K562 (cell line): ENCODE measurements at regions not wholly inside any gene's neighbourhood (a gene's known extent, or its start where the extent isn't known, plus 50 kb on each side); places are given as distances from the start of the nearest gene placed in this dataset.

Experiments
- ATAC-seq: fragments of 200-7000 bp; cut with Tn5 transposase; 3 replicates; pipeline ENCODE4 v1.9.1; 2020; ENCODE audit warnings: moderate library complexity
- BruUV-seq: library from RNA; stranded (reverse); fragments of 400-500 nt; replicated peaks from 2 replicates; lab custom pipeline; 2021; lab: Mats Ljungman, UMichigan
- CTCF ChIA-PET: fragments of 300-600 bp; formaldehyde crosslinking; extraction: SDS; loops from one replicate; lab custom pipeline; 2021; ENCODE audit warnings: low intra/inter-chr PET ratio; lab: Yijun Ruan, JAX
- POLR2A ChIA-PET: fragments of 300-600, 350-650 bp; sonication (Branson Sonifier 250); formaldehyde crosslinking; extraction: SDS; loops from one replicate; lab custom pipeline; 2021; ENCODE audit warnings: antibody characterized with exemption, inconsistent platforms; lab: Yijun Ruan, JAX
- DNase-seq, 4 experiments: peaks; one replicate each; pipeline versions ENCODE4 v3.0.0 to v3.0.0-alpha.2; 2011 to 2018; ENCODE audit warnings: low spot score in 3 of 4, mixed read lengths in 3 of 4; ENCODE audit errors: extremely low read depth in 1 of 4
- FAIRE-seq: peaks from 2 replicates; lab custom pipeline; 2011; peaks lifted over from hg19 to GRCh38; lab: Jason Lieb, UNC
- H2AFZ ChIP-seq: 2 replicates; pipeline ENCODE4 v1.6.0; 2011; ENCODE audit warnings: low read depth, low read length, control low read depth, inconsistent platforms
- H3K27ac ChIP-seq: fragments of 200-600 bp; 3 replicates; pipeline ENCODE4 v1.8.0; 2011; ENCODE audit warnings: low read depth, mild to moderate bottlenecking, control low read depth, inconsistent platforms, low read length, moderate library complexity, mixed read lengths; ENCODE audit errors: extremely low read depth
- H3K27me3 ChIP-seq, 2 experiments: fragments of 300-600 bp in 1 of 2; 2 replicates in 1 of 2; 3 replicates in 1 of 2; pipeline versions ENCODE4 v1.6.0 to v1.8.0; 2011; ENCODE audit warnings: inconsistent platforms in 2 of 2, low read length in 2 of 2, mild to moderate bottlenecking in 1 of 2, mixed read lengths in 1 of 2, moderate library complexity in 1 of 2; ENCODE audit not compliant: control insufficient read depth in 2 of 2, insufficient read depth in 2 of 2
- H3K36me3 ChIP-seq: fragments of 300-600 bp; 3 replicates; pipeline ENCODE4 v1.8.0; 2011; ENCODE audit warnings: mild to moderate bottlenecking, low read length, inconsistent platforms; ENCODE audit not compliant: control insufficient read depth, insufficient read depth
- H3K4me1 ChIP-seq, 2 experiments: fragments of 200-600 bp in 1 of 2; replicated peaks in 1 of 2; 2 replicates in 1 of 2; 3 replicates in 1 of 2; pipeline versions ENCODE4 v1.5.1 to v1.8.0; 2011; ENCODE audit warnings: inconsistent platforms in 2 of 2, low read length in 2 of 2, mild to moderate bottlenecking in 1 of 2, mixed read lengths in 1 of 2, moderate library complexity in 1 of 2; ENCODE audit not compliant: control insufficient read depth in 2 of 2, insufficient read depth in 2 of 2
- H3K4me2 ChIP-seq: 2 replicates; pipeline ENCODE4 v1.6.1; 2011; ENCODE audit warnings: low read length, control low read depth, inconsistent platforms, mixed read lengths; ENCODE audit not compliant: insufficient read depth
- H3K4me3 ChIP-seq: fragments of 200-600 bp; sonication (generic), shearing (Covaris generic); 2 replicates; pipeline ENCODE4 v1.5.1; 2016; ENCODE audit warnings: control low read depth, inconsistent platforms
- H3K79me2 ChIP-seq: fragments of 200-600 bp; 3 replicates; pipeline ENCODE4 v1.8.0; 2011; ENCODE audit warnings: low read length, inconsistent platforms; ENCODE audit not compliant: control insufficient read depth, insufficient read depth
- H3K9ac ChIP-seq, 2 experiments: 2 replicates each; pipeline versions ENCODE4 v1.6.0 to v1.6.1; 2011; ENCODE audit warnings: low read depth in 2 of 2, low read length in 2 of 2, control low read depth in 1 of 2, inconsistent platforms in 1 of 2, mild to moderate bottlenecking in 1 of 2, mixed read lengths in 1 of 2; ENCODE audit not compliant: insufficient read depth in 1 of 2
- H3K9me1 ChIP-seq: one replicate; pipeline ENCODE4 v1.6.0; 2011; ENCODE audit warnings: inconsistent platforms, mild to moderate bottlenecking, low read length, moderate library complexity; ENCODE audit not compliant: control insufficient read depth, insufficient read depth
- H3K9me3 ChIP-seq: replicated peaks from 2 replicates; pipeline ENCODE4 v1.5.1; 2011; ENCODE audit warnings: low read depth, low read length, inconsistent platforms; ENCODE audit not compliant: control insufficient read depth, insufficient read depth
- H4K20me1 ChIP-seq: replicated peaks from 2 replicates; pipeline ENCODE4 v1.6.1; 2011; ENCODE audit warnings: low read length, inconsistent platforms, mixed read lengths; ENCODE audit not compliant: control insufficient read depth, insufficient read depth
- DMBX1 ChIP-seq: fragments of 250-450 bp; sonication (Bioruptor Pico); IDR thresholded peaks from 2 replicates; pipeline ENCODE4 v1.8.0; 2022; ENCODE audit warnings: inconsistent platforms, mild to moderate bottlenecking, moderate library complexity, borderline replicate concordance
- E2F3 ChIP-seq: fragments of 250-450 bp; sonication (Bioruptor Pico); IDR thresholded peaks from 2 replicates; pipeline ENCODE4 v1.4.0; 2020; ENCODE audit warnings: mild to moderate bottlenecking
- IRF2 ChIP-seq: sonication (generic); formaldehyde crosslinking; IDR thresholded peaks from 2 replicates; pipeline ENCODE4 v1.8.1; 2022; ENCODE audit warnings: mild to moderate bottlenecking, missing genetic modification reagents
- JUND ChIP-seq, 2 experiments: IDR thresholded peaks; 2 replicates in 1 of 2; 3 replicates in 1 of 2; pipeline ENCODE4 v1.6.1; 2011; ENCODE audit warnings: borderline replicate concordance in 2 of 2, low read depth in 2 of 2, low read length in 2 of 2, improper control_type of control experiment in 1 of 2, missing biosample characterization in 1 of 2, missing genetic modification characterization in 1 of 2, missing genetic modification reagents in 1 of 2
- KLF13 ChIP-seq: fragments of 450-650 bp; IDR thresholded peaks from 2 replicates; pipeline ENCODE4 v1.6.1; 2016; ENCODE audit warnings: missing genetic modification characterization, low read depth, mild to moderate bottlenecking, missing compliant biosample characterization, moderate library complexity, borderline replicate concordance
- NFYB ChIP-seq: IDR thresholded peaks from 2 replicates; pipeline ENCODE4 v1.6.1; 2011; ENCODE audit warnings: mild to moderate bottlenecking, moderate library complexity; ENCODE audit not compliant: insufficient read length; ENCODE audit errors: extremely low read depth
- POLR2AphosphoS5 ChIP-seq: IDR thresholded peaks from 2 replicates; pipeline ENCODE4 v1.6.1; 2011; ENCODE audit warnings: mild to moderate bottlenecking, low read depth, low read length, moderate library complexity; ENCODE audit not compliant: control insufficient read depth, insufficient read depth
- YY1 ChIP-seq, 3 experiments: IDR thresholded peaks; 2 replicates each; pipeline ENCODE4 v1.6.1; 2011; ENCODE audit warnings: low read length in 2 of 3, mild to moderate bottlenecking in 2 of 3, moderate library complexity in 2 of 3, borderline replicate concordance in 1 of 3, control low read depth in 1 of 3, low read depth in 1 of 3; ENCODE audit not compliant: insufficient read depth in 3 of 3, insufficient replicate concordance in 2 of 3, control insufficient read depth in 1 of 3, insufficient read length in 1 of 3; ENCODE audit errors: extremely low read depth in 1 of 3
- ZNF12 ChIP-seq: sonication (generic); formaldehyde crosslinking; IDR thresholded peaks from 2 replicates; pipeline ENCODE4 v1.4.0; 2020; ENCODE audit warnings: mild to moderate bottlenecking, missing genetic modification reagents
- ZNF764 ChIP-seq: fragments of 250-450 bp; sonication (Bioruptor Pico); IDR thresholded peaks from 2 replicates; pipeline ENCODE4 v1.4.0; 2020; ENCODE audit warnings: low read depth, mild to moderate bottlenecking, moderate library complexity
- WGBS: fragments of 100-300 bp; shearing (Covaris generic); methylation state at CpG from one replicate; pipeline ENCODE4 v1.1.6; 2016; ENCODE audit warnings: low coverage, mixed read lengths; ENCODE audit not compliant: insufficient coverage; ENCODE audit errors: missing lambda C conversion rate; 5-methylcytosine and 5-hydroxymethylcytosine counted together
- in situ Hi-C: fragments of 300-500 bp; cut with MboI; formaldehyde crosslinking; loops from 4 replicates; pipeline ENCODE4 v1.15.0; 2018; ENCODE audit warnings: inconsistent platforms, mixed read lengths
- intact Hi-C: fragments of 100-400 bp; cut with micrococcal nuclease; formaldehyde crosslinking; loops from 2 replicates; pipeline ENCODE4 v1.14.2; 2022
- TF ChIP-seq, protein P1 (sequence below): fragments of 450-650 bp; conservative IDR thresholded peaks from 2 replicates; pipeline ENCODE4 v1.6.1; 2016; ENCODE audit warnings: missing genetic modification characterization, low read depth, mild to moderate bottlenecking, missing compliant biosample characterization, moderate library complexity

DNA sequence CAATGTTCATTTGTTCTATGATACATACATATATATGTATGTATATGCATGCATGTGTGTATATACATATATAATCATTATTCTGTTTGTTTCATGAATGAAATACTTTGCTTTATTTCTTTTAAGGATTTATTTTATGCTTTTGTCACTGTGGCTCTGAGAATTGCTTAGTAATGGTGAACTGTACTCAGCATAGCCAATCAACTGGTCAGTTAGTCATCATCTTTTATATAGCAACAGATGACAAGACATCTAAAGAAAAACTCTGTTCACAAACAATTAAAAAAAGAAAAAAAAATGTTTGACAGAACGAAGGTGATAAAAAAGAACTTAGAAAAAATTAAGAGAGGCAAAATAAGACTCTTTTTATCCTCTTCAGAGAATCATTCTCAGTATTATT, 1440.3 kb downstream of the PCDH9 start:
- no peaks in the 10 kb centered on the region for H3K27me3 ChIP-seq
- POLR2A ChIA-PET, result no interaction called here
- H4K20me1 ChIP-seq, result no peaks in the 10 kb centered on the region
- WGBS, result 0% methylated on average over 1 of the region's 1 CpG
- BruUV-seq, result no TSS peak
- no peaks in the 10 kb centered on the region for H3K4me1 ChIP-seq
- H3K36me3 ChIP-seq, result no peaks in the 10 kb centered on the region
- H3K9me1 ChIP-seq, result no peaks in the 10 kb centered on the region
- CTCF ChIA-PET, result no interaction called here
- H2AFZ ChIP-seq, result no peak overlapping the region
- no peak for ATAC-seq
- intact Hi-C loops, result no loop called here
- H3K4me3 ChIP-seq, result no peak overlapping the region
- TF ChIP-seq ZNF12 (CRISPR knock-in tag) (no peak), KLF13 (tag) (no peak), NFYB (no peak), JUND (IDR thresholded peaks at IDR 0.05; ENCODE audit: borderline replicate concordance, low read depth, low read length) (no peak), JUND (tag; IDR thresholded peaks at IDR 0.05; ENCODE audit: borderline replicate concordance, low read depth, low read length) (no peak), POLR2AphosphoS5 (no peak), ZNF764 (no peak), E2F3 (CRISPR knock-in tag) (no peak), YY1 (IDR thresholded peaks at IDR 0.05; ENCODE audit: borderline replicate concordance in 1 of 3, control insufficient read depth in 1 of 3, extremely low read depth in 1 of 3, insufficient read depth in 3 of 3, insufficient read length in 1 of 3, insufficient replicate concordance in 2 of 3, low read depth in 1 of 3, low read length in 2 of 3) (no peak), DMBX1 (CRISPR knock-in tag) (no peak), IRF2 (CRISPR knock-in tag) (no peak)
- TF ChIP-seq, protein P1, sequence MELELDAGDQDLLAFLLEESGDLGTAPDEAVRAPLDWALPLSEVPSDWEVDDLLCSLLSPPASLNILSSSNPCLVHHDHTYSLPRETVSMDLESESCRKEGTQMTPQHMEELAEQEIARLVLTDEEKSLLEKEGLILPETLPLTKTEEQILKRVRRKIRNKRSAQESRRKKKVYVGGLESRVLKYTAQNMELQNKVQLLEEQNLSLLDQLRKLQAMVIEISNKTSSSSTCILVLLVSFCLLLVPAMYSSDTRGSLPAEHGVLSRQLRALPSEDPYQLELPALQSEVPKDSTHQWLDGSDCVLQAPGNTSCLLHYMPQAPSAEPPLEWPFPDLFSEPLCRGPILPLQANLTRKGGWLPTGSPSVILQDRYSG (tag), result no peak
- TF ChIP-seq, all 486 proteins: peak for 0
- no peaks in the 10 kb centered on the region for H3K79me2 ChIP-seq
- no peak for DNase-seq
- no peak overlapping the region for H3K27ac ChIP-seq
- no peak overlapping the region for H3K9ac ChIP-seq
- H3K4me2 ChIP-seq, result no peak overlapping the region
- FAIRE-seq, result no peak
- in situ Hi-C loops, result no loop called here
- no peaks in the 10 kb centered on the region for H3K9me3 ChIP-seq
